Keratinocyte (primary cell): ENCODE measurements at regions not wholly inside any gene's neighbourhood (a gene's known extent, or its start where the extent isn't known, plus 50 kb on each side); places are given as distances from the start of the nearest gene placed in this dataset.

Source experiments
- DNase-seq: peaks from one replicate; pipeline ENCODE4 v3.0.0-alpha.2; 2011; ENCODE audit warnings: low read depth, missing footprints, low spot score
- FAIRE-seq: peaks from 2 replicates; lab custom pipeline; 2011; peaks lifted over from hg19 to GRCh38; lab: Jason Lieb, UNC
- H2AFZ ChIP-seq: 2 replicates; pipeline ENCODE4 v1.6.0; 2012; ENCODE audit warnings: low read length, control low read depth, inconsistent platforms; ENCODE audit not compliant: control insufficient read depth
- H3K27ac ChIP-seq: 2 replicates; pipeline ENCODE4 v1.5.1; 2011; ENCODE audit warnings: low read length; ENCODE audit not compliant: control insufficient read depth, insufficient read depth
- H3K27me3 ChIP-seq: 3 replicates; pipeline ENCODE4 v1.6.0; 2011; ENCODE audit warnings: low read length; ENCODE audit not compliant: control insufficient read depth, insufficient read depth; ENCODE audit errors: extremely low read depth
- H3K36me3 ChIP-seq, 2 experiments: 2 replicates in 1 of 2; 3 replicates in 1 of 2; pipeline ENCODE4 v1.5.1; 2011; ENCODE audit warnings: low read length in 2 of 2, mild to moderate bottlenecking in 1 of 2; ENCODE audit not compliant: control insufficient read depth in 2 of 2, insufficient read depth in 2 of 2; ENCODE audit errors: extremely low read depth in 1 of 2
- H3K4me1 ChIP-seq: 3 replicates; pipeline ENCODE4 v1.5.1; 2011; ENCODE audit warnings: low read length; ENCODE audit not compliant: control insufficient read depth, insufficient read depth; ENCODE audit errors: extremely low read depth
- H3K4me2 ChIP-seq: 3 replicates; pipeline ENCODE4 v1.6.0; 2011; ENCODE audit warnings: low read depth, low read length; ENCODE audit not compliant: control insufficient read depth, insufficient read depth; ENCODE audit errors: extremely low read depth
- H3K4me3 ChIP-seq, 3 experiments: fragments of 200-600 bp in 1 of 3; sonication (generic) in 1 of 3; 2 replicates in 2 of 3; 3 replicates in 1 of 3; pipeline ENCODE4 v1.5.1; 2011 to 2016; ENCODE audit warnings: low read length in 3 of 3, mild to moderate bottlenecking in 3 of 3, control low read depth in 2 of 3, inconsistent platforms in 1 of 3, low read depth in 1 of 3, mixed read lengths in 1 of 3, mixed run types in 1 of 3, moderate library complexity in 1 of 3; ENCODE audit not compliant: control insufficient read depth in 2 of 3, insufficient read depth in 2 of 3; ENCODE audit errors: extremely low read depth in 1 of 3
- H3K79me2 ChIP-seq: 2 replicates; pipeline ENCODE4 v1.6.0; 2012; ENCODE audit warnings: low read length; ENCODE audit not compliant: control insufficient read depth, insufficient read depth
- H3K9ac ChIP-seq: 3 replicates; pipeline ENCODE4 v1.6.0; 2011; ENCODE audit warnings: low read length; ENCODE audit not compliant: control insufficient read depth, insufficient read depth; ENCODE audit errors: extremely low read depth
- H3K9me1 ChIP-seq: 3 replicates; pipeline ENCODE4 v1.6.0; 2011; ENCODE audit warnings: low read length; ENCODE audit not compliant: control insufficient read depth, insufficient read depth; ENCODE audit errors: extremely low read depth
- H3K9me3 ChIP-seq: 2 replicates; pipeline ENCODE4 v1.5.1; 2012; ENCODE audit warnings: low read depth, low read length; ENCODE audit not compliant: control insufficient read depth
- H4K20me1 ChIP-seq: 3 replicates; pipeline ENCODE4 v1.6.0; 2011; ENCODE audit warnings: low read length; ENCODE audit not compliant: control insufficient read depth, insufficient read depth; ENCODE audit errors: extremely low read depth
- CTCF ChIP-seq, 3 experiments: IDR thresholded peaks in 1 of 3; conservative IDR thresholded peaks in 1 of 3; optimal IDR thresholded peaks in 1 of 3; 2 replicates in 2 of 3; 3 replicates in 1 of 3; pipeline versions ENCODE3 to v1.5.1; 2011; ENCODE audit warnings: low read length in 3 of 3, mild to moderate bottlenecking in 3 of 3, moderate library complexity in 2 of 3, control low read depth in 1 of 3, inconsistent platforms in 1 of 3; ENCODE audit not compliant: insufficient read depth in 2 of 3; ENCODE audit errors: extremely low read depth in 1 of 3
- EZH2 ChIP-seq: IDR thresholded peaks from one replicate; pipeline ENCODE4 v1.6.1; 2012; ENCODE audit warnings: inconsistent platforms, mild to moderate bottlenecking, low read length, moderate library complexity
- dilution Hi-C: fragments of 300-500 bp; cut with MboI; formaldehyde crosslinking; loops from one replicate; pipeline ENCODE4 v1.7.0; 2020; ENCODE audit warnings: low sequenced_read_pairs; ENCODE audit not compliant: extremely low pct_ligation_motif_present

- Histone ChIP-seq H3K79me2 (no peaks in the 10 kb centered on the region), H3K36me3 (no peaks in the 10 kb centered on the region), H3K27me3 (no peaks in the 10 kb centered on the region), H3K9ac (no peak overlapping the region), H3K4me3 (no peak overlapping the region), H2AFZ (no peak overlapping the region), H3K4me2 (no peak overlapping the region), H3K9me1 (no peaks in the 10 kb centered on the region), H3K4me1 (no peaks in the 10 kb centered on the region), H3K9me3 (no peaks in the 10 kb centered on the region), H4K20me1 (no peaks in the 10 kb centered on the region), H3K27ac (no peak overlapping the region)
- DNase-seq, result no peak
- no peak for FAIRE-seq
- no peak for TF ChIP-seq EZH2
- TF ChIP-seq CTCF (optimal IDR thresholded peaks at IDR 0.05 in 1 of 3, IDR thresholded peaks at IDR 0.05 in 1 of 3, conservative IDR thresholded peaks at IDR 0.05 in 1 of 3; ENCODE audit: extremely low read depth in 1 of 3, insufficient read depth in 2 of 3, low read length in 3 of 3), result no peak
- dilution Hi-C loops, result no loop called here
Measured at GRCh38 chr10:2334575-2334974, 597.2 kb upstream of the ADARB2 start.

GRCh38 chr10:2329082-2329481, 591.8 kb upstream of the ADARB2 start:
- dilution Hi-C loops, result no loop called here
- Histone ChIP-seq H3K36me3 (no peaks in the 10 kb centered on the region), H2AFZ (no peak overlapping the region), H3K9me1 (no peaks in the 10 kb centered on the region), H3K27ac (no peak overlapping the region), H3K4me1 (no peaks in the 10 kb centered on the region), H3K9ac (no peak overlapping the region), H4K20me1 (no peaks in the 10 kb centered on the region), H3K4me2 (no peak overlapping the region), H3K9me3 (peaks cover 4% of the 10 kb centered on the region), H3K4me3 (no peak overlapping the region), H3K27me3 (no peaks in the 10 kb centered on the region), H3K79me2 (no peaks in the 10 kb centered on the region)
- TF ChIP-seq CTCF (optimal IDR thresholded peaks at IDR 0.05 in 1 of 3, IDR thresholded peaks at IDR 0.05 in 1 of 3, conservative IDR thresholded peaks at IDR 0.05 in 1 of 3; ENCODE audit: extremely low read depth in 1 of 3, insufficient read depth in 2 of 3, low read length in 3 of 3), result no peak
- no peak for TF ChIP-seq EZH2
- no peak for FAIRE-seq
- no peak for DNase-seq
